ENCODE measurements at regions not wholly inside any gene's neighbourhood (a gene's known extent, or its start where the extent isn't known, plus 50 kb on each side); places are given as distances from the start of the nearest gene placed in this dataset.

DNA sequence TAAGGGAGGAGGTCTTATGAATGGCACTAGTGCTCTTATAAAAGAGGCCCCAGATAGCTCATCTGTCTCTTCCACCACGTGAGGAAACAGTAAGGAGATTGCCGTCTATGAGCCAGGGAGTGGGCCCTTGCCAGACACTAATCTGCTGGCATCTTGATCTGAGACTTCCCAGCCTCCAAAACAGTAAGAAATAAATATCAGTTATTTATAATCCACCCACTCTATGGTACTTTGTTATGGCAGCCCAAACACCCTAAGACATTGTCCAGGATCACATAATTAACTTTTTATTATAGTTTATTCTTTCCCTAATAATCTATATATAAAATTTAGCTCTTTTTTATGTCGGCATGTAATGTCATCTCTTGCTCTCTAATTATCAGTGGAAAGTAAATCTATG, 144.0 kb upstream of the IRF2BP2 start:
- H3K9ac ChIP-seq (ENCODE audit: insufficient read depth in 1 of 2, low read depth in 2 of 2, low read length in 2 of 2), result no peak overlapping the region
- H4K20me1 ChIP-seq (replicated peaks; ENCODE audit: control insufficient read depth, insufficient read depth, low read length), result no peaks in the 10 kb centered on the region
- H3K36me3 ChIP-seq (ENCODE audit: control insufficient read depth, insufficient read depth, low read length), result no peaks in the 10 kb centered on the region
- ChIA-PET CTCF (ENCODE audit: low intra/inter-chr PET ratio) (interaction anchor here (0.5 kb wide), 1 partner anchor 71 kb away, joined by 4 read pairs; no protein-coding TSS in a partner anchor), POLR2A (interaction anchor here (0.9 to 3.7 kb wide), 6 partner anchors 8 to 153 kb away, joined by 3 to 11 read pairs (median 4); no protein-coding TSS in a partner anchor)
- in situ Hi-C loops (cut with MboI), result loop anchor here (10.0 kb wide), 1 partner anchor 331 kb away; no protein-coding TSS in a partner anchor
- intact Hi-C loops (cut with micrococcal nuclease), result loop anchor here (5.0 kb wide), 2 partner anchors 123 to 328 kb away; no protein-coding TSS in a partner anchor
- no peaks in the 10 kb centered on the region for H3K27me3 ChIP-seq (ENCODE audit: control insufficient read depth in 2 of 2, insufficient read depth in 2 of 2, low read length in 2 of 2)
- no peaks in the 10 kb centered on the region for H3K79me2 ChIP-seq (ENCODE audit: control insufficient read depth, insufficient read depth, low read length)
- H3K4me3 ChIP-seq, result no peak overlapping the region
- no peak overlapping the region for H3K4me2 ChIP-seq (ENCODE audit: insufficient read depth, low read length)
- no peak overlapping the region for H2AFZ ChIP-seq (ENCODE audit: low read depth, low read length)
- H3K4me1 ChIP-seq (replicated peaks in 1 of 2; ENCODE audit: control insufficient read depth in 2 of 2, insufficient read depth in 2 of 2, low read length in 2 of 2), result peaks cover 11 to 32% of the 10 kb centered on the region in 2 experiments; a peak in 4 of 5 replicates
- ATAC-seq (no peak), FAIRE-seq (no peak), DNase-seq (ENCODE audit: extremely low read depth in 1 of 4, low spot score in 3 of 4) (no peak)
- no peak overlapping the region for H3K27ac ChIP-seq (ENCODE audit: extremely low read depth, low read depth, low read length)
- WGBS (ENCODE audit: insufficient coverage, low coverage, missing lambda C conversion rate), result 29% methylated on average over 3 of the region's 3 CpGs
- no TSS peak for BruUV-seq (replicated peaks)
- no peaks in the 10 kb centered on the region for H3K9me3 ChIP-seq (replicated peaks; ENCODE audit: control insufficient read depth, insufficient read depth, low read depth, low read length)
- no peaks in the 10 kb centered on the region for H3K9me1 ChIP-seq (ENCODE audit: control insufficient read depth, insufficient read depth, low read length)
- TF ChIP-seq ELF1 (tag; IDR thresholded peaks at IDR 0.05), result 0 out of 2 replicates have a peak, but pooled peaks have one; percentile 1
- no peak for TF ChIP-seq ETS2 (tag; IDR thresholded peaks at IDR 0.05; ENCODE audit: borderline replicate concordance, poor library complexity, severe bottlenecking)

DNA sequence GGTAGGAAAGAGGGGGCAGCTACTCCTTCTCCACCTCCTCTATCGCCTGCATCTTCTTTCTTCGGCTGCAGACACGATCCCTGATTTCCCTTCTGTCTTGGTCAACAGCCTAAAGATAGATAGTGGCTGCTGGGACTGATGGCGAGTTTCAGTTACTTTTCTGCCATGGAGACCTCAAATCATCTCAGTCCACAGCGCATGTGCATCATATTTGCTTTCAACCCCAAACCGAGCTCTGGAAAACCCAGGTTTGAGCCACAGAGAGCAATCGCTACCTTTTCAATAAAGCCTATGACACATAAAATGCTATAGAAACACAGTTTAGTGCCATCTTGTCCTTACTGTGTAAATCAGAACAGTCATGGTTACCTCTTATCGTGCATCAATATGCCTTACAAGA, 142.9 kb upstream of the IRF2BP2 start:
- Histone ChIP-seq H3K27me3 (ENCODE audit: control insufficient read depth in 2 of 2, insufficient read depth in 2 of 2, low read length in 2 of 2) (no peaks in the 10 kb centered on the region), H4K20me1 (replicated peaks; ENCODE audit: control insufficient read depth, insufficient read depth, low read length) (no peaks in the 10 kb centered on the region), H3K4me1 (replicated peaks in 1 of 2; ENCODE audit: control insufficient read depth in 2 of 2, insufficient read depth in 2 of 2, low read length in 2 of 2) (peaks cover 11 to 32% of the 10 kb centered on the region in 2 experiments; a peak in 4 of 5 replicates), H2AFZ (ENCODE audit: low read depth, low read length) (no peak overlapping the region), H3K79me2 (ENCODE audit: control insufficient read depth, insufficient read depth, low read length) (no peaks in the 10 kb centered on the region), H3K4me2 (ENCODE audit: insufficient read depth, low read length) (no peak overlapping the region), H3K9ac (ENCODE audit: insufficient read depth in 1 of 2, low read depth in 2 of 2, low read length in 2 of 2) (no peak overlapping the region), H3K9me1 (ENCODE audit: control insufficient read depth, insufficient read depth, low read length) (no peaks in the 10 kb centered on the region), H3K36me3 (ENCODE audit: control insufficient read depth, insufficient read depth, low read length) (no peaks in the 10 kb centered on the region), H3K27ac (ENCODE audit: extremely low read depth, low read depth, low read length) (no peak overlapping the region), H3K4me3 (no peak overlapping the region), H3K9me3 (replicated peaks; ENCODE audit: control insufficient read depth, insufficient read depth, low read depth, low read length) (no peaks in the 10 kb centered on the region)
- DNase-seq (ENCODE audit: extremely low read depth in 1 of 4, low spot score in 3 of 4) (no peak), FAIRE-seq (no peak), ATAC-seq (no peak)
- ChIA-PET POLR2A (interaction anchor here (0.5 to 1.5 kb wide), 4 partner anchors 9 to 29 kb away, joined by 3 to 5 read pairs (median 3); no protein-coding TSS in a partner anchor), CTCF (ENCODE audit: low intra/inter-chr PET ratio) (no interaction called here)
- 32% methylated on average over 8 of the region's 8 CpGs for WGBS (ENCODE audit: insufficient coverage, low coverage, missing lambda C conversion rate)
- no TSS peak for BruUV-seq (replicated peaks)
- intact Hi-C loops (cut with micrococcal nuclease) (loop anchor here (5.0 kb wide), 2 partner anchors 124 to 329 kb away; no protein-coding TSS in a partner anchor), in situ Hi-C loops (cut with MboI) (loop anchor here (10.0 kb wide), 1 partner anchor 332 kb away; no protein-coding TSS in a partner anchor)
- no peak for TF ChIP-seq ZBTB34 (CRISPR knock-in tag; IDR thresholded peaks at IDR 0.05)
- TF ChIP-seq, protein P1, sequence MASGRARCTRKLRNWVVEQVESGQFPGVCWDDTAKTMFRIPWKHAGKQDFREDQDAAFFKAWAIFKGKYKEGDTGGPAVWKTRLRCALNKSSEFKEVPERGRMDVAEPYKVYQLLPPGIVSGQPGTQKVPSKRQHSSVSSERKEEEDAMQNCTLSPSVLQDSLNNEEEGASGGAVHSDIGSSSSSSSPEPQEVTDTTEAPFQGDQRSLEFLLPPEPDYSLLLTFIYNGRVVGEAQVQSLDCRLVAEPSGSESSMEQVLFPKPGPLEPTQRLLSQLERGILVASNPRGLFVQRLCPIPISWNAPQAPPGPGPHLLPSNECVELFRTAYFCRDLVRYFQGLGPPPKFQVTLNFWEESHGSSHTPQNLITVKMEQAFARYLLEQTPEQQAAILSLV (tag; IDR thresholded peaks at IDR 0.05), result no peak
- no peak for TF ChIP-seq CBX8 (IDR thresholded peaks at IDR 0.05; ENCODE audit: borderline replicate concordance, extremely low read depth, low read depth, low read length, poor library complexity, severe bottlenecking)
- TF ChIP-seq ETS2 (tag; IDR thresholded peaks at IDR 0.05; ENCODE audit: borderline replicate concordance, poor library complexity, severe bottlenecking), result no peak

Measured in K562 (cell line).